Right renal pelvis (tissue), 4 donors: ENCODE measurements at regions not wholly inside any gene's neighbourhood (a gene's known extent, or its start where the extent isn't known, plus 50 kb on each side); places are given as distances from the start of the nearest gene placed in this dataset.

Source experiments
- DNase-seq, 4 donors: peaks; one replicate each; pipeline ENCODE4 v3.0.0-alpha.2; 2013; ENCODE audit warnings: low read depth in 4 of 4, low spot score in 3 of 4, missing footprints in 1 of 4

DNA sequence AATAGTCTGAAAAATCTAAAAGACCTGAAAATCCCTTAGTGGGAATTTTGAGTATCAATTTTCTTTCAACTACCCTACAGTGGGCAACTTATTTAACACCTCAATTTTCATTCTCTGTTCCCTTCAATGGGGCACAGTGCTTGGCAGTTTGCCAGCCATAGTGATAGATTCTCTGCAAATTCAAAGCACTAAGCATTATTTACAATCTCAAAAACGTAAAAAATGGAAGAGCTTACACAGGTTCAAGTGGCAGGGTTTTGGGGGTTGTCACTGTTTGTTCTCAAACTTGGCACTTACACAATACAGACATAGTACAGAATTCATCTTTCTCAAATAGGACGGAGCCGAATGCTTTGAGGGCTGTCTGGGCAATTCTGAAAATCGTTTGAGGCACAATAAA lies 515.0 kb downstream of the EFNA5 start:
- DNase-seq: no peak

DNA sequence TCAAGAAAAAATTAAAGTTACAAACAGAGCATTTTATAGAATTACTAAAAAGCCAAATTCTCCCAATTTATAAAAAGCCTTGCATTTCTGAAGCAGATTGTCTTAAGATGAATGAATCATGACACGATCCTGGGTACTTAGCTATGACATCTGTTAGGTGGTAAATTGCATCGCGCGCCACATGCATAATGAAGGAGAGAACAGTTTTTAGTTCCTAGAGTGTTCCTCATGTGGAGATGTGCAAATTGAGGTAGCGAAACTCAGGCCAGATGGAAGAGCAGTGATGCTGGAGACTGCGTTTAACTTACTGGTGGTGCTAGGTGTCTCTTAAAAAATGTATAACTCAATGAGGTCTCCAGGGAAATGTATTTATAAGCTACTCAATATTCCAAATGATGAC lies 516.1 kb downstream of the EFNA5 start:
- DNase-seq: no peak

DNA sequence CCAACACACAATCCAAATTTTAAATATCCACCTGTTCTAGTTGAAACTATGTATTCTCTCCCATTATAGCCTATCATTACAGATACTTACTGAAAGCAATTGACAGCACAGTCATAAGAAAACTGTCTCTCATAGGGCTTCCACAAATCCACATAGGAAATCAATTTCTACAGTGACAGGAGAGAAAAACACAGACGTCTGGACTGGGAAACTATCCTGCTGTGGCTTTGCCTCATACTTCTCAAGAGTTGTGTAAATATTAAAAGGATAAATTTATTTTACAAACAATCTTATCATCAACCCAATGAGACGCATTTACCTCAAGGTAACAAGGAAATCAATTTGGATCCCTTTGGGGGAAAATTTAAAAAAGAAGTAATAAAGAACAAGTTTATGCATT lies 517.5 kb downstream of the EFNA5 start:
- DNase-seq: no peak

DNA sequence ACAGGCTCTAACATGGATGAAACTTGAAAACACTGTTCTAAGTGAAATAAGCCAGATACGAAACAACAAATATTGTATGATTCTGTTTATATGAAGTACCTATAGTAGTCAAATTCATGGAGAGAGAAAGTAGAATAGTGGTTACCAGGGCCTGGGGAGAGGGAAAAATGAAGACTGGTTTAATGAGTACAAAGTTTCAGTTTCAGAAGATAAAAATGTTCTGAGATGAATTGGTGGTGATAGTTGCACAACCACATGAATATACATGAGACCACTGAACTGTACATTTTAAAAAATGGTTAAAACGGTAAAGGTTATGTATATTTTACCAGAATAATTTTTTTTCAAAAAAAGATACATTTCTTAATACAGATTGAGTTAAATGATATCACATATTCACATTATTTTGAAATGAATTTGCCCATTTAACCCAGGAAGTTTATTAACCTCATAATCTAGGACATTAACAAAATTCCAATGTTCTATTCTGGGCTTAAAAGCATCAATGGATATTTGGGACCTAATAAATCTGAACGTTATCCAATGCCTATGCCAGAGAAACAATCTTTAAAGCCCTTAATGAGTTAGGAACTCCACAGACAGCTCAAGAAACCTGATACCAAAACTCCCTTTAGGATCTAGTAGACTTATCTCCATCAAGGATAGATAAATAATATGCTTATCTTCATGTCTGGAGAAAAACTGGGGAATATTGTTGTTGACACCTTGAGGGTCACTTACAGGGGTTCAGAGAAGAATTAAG lies 521.3 kb downstream of the EFNA5 start:
- DNase-seq: no peak

DNA sequence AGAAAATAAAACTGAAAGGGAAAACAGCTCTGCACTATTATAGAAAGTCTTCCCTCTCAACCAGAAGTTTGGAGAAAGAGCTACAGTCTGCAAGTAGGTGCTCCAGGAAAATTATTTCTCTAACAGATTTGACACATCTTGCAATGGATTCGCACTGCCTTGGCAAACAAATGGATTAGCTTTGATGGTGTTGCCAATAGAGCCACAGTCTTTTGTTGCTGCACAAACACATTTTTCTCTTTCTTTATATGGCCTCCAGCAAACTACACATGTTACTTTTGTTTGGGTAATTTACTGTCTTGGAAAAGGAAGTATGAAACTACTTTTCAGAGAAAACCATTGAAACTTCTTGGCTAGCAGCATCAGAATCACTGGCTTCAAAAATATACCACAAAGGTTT lies 523.1 kb downstream of the EFNA5 start:
- no peak for DNase-seq

DNA sequence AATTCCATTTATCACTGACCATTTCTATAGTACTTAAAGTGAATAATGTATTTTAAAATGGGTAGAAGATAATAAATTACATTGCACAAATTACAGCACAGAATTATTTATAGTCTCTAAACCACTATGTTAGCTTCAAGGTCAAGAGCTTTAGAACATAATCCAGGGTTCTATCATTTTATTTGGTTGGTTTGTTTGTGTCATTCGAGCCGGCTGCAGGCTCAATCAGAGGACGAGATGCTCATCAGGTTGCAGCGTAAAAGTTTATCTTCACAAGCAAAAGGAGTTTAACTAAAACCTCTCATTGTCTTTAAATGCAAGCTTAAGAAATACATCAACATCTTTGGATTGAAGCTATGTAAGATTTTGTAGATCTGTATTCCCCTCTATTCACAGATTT lies 523.8 kb downstream of the EFNA5 start:
- DNase-seq: peak in 1 of 4 donors; percentile 12

DNA sequence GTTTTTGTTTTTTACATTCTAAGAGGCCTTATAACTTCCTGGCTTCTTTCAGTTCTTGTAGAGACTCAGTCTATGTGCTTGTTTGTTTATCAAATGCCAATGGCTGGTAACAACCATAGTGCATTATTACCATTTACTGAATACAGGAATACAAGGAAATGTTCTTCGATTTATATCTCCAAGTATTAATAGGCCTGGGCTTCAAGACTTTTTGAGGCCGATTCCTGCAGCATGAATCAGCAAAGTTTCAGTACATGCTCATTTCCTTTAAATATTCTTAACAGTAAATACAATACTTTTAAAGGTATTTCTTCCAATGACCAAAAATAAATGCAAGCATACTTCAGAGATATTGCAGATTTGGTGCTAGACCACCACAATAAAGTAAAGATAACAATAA lies 535.3 kb downstream of the EFNA5 start:
- no peak for DNase-seq

DNA sequence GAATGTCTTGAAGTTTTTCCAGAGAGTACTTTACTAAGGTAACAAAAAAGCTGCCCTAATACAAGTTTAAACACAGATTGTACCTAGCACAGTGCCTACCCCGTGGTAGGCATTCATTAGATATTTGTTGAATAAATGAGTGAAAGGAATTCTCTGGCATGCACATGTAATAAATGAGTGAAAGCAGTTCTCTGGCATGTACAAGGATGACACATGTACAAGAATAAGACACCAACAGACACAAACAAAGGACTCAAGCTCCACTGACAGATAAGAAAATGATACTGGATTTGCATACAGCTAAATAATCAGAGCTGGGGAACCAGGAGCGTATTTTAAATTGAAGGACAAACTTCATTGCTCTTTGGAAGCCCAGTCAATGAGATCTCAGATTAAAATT lies 535.8 kb downstream of the EFNA5 start:
- no peak for DNase-seq

DNA sequence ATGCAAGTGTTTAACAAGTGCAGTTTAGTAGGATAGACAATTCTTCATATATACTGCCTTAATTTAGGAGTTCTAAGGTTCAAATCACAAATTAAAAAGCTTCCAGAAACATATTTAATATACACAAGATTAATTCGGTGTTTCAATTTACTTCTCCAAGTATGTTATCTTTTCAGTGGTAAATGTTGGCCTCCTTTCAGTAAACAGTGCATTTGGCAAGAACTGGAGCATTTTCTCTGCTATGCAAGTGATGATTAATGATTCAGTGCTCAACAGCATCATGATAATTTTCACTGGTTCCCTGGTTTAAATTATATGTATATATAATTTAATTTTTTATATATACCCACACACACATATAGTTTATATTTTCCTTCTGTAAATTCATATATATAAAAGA lies 541.7 kb downstream of the EFNA5 start:
- no peak for DNase-seq

DNA sequence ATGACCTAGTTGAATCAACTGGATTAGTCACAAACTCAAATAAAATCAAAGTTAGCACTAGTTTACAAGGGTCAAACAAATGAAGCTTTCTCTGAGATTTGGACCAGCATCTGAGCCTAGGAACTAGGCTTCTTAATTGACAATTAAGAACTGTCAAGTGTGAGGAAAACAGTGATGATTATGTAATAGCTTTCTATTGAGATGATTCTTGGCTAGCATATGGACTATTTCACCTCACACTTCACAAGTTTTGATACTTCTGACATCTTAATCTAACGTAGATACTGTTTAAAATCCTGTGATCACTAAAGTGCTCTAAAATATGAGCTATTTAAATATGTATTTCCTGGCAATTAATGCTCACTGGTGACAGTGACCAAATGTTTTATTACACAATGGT lies 542.9 kb downstream of the EFNA5 start:
- no peak for DNase-seq

DNA sequence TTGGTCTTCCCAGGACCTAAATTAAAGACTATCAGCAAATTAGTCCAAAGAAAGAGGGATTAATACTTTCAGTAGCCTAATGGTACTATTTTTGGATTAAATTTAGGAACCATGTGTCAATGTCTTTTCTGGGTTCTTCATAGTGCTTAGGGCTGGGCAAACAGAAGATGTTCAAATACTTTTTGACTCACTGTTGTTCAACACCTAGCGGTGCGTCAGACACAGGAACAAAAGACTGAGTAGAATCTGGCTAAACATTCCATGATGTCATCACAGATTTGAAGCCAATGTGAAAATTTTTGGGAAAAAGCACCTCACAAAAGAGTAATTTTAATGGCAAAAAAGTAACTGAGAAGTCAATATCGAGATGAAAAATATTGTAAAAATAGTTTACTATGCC lies 544.4 kb downstream of the EFNA5 start:
- DNase-seq: no peak

DNA sequence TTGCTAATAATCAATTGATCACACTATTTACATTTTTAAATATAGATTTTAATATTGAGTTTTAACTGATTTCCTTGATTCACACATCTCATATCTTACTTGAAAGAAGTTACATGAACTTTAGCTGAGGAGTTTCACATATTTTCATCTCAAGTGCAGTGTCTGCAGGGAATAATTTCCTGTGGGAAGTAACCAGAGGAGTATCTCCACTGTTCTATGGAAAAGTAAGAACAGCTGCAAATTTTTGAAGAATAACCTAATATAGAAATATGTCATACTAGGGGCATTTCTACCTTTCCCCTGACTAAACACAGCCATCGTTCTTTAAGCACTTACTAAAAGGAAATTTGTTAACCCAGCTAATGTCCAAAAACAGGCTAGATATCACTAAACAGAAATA lies 546.4 kb downstream of the EFNA5 start:
- DNase-seq: no peak

DNA sequence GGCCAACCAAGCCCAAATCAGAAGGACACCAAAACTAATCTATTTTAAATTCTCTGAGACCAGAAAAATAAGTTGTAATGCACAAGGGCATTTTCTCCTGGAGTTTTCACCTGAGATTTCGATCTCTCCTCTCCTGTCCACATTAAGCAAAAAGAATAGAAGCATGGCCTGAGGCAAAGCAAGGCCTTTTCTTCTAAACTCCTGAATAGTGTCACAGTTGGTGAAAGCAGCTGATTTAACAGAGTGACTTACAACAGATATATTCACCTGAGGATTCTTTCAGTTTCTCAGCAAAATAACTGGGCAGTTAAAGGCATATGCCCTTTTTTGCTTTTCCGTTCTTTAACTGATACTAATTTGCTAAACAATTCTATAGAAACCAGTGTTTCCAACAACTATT lies 547.7 kb downstream of the EFNA5 start:
- DNase-seq: no peak

DNA sequence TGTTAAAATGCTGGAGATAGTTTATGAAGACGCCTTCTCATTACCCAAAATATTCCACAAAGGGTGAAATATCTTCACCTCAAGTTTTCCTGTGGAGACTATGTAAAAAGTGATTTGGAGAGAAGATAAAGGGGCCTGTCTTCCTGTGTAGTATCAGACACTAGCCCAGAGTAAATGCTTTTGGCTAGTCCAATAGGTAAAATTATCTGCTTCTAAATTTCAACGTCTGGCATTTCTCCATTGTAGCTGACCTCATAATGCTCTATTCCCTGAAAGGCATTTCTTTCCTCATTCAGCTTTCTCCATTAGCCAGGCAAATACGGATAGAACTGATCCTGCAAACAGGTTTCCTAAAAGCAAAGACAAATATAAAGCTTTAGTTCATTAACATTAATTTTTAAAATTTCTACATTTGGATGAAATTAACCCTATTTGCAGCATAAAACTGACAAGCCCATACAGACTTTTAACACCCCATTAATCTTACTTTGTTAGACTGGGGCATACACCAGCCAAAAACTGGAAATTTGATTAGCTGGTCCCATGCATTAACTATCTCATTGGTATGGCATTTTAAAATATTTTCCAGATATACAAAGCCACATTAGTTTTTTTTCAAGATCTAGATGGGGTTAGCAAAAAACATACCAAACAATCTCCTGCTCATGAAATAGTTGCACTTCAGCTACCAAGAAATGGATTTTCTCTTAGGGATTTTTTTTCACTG lies 548.8 kb downstream of the EFNA5 start:
- no peak for DNase-seq

DNA sequence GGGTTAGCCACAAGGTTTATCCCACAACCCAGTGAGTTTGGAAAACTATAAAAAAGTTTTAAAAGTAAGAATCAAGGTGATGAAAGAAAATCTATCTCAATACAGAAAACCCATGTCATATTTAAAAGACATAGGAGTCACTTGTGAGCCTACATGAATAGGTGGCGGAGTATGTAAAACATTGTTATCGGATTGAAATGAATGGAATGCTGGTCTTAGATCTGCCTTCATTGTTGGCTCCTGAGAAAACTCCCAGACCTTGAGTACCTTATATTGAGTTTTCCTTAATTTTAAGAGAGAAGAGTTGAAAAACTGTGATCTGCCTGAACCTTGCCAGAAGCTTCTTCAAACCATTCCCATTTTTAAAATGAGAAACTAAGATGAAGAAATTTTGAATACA lies 551.1 kb downstream of the EFNA5 start:
- no peak for DNase-seq

DNA sequence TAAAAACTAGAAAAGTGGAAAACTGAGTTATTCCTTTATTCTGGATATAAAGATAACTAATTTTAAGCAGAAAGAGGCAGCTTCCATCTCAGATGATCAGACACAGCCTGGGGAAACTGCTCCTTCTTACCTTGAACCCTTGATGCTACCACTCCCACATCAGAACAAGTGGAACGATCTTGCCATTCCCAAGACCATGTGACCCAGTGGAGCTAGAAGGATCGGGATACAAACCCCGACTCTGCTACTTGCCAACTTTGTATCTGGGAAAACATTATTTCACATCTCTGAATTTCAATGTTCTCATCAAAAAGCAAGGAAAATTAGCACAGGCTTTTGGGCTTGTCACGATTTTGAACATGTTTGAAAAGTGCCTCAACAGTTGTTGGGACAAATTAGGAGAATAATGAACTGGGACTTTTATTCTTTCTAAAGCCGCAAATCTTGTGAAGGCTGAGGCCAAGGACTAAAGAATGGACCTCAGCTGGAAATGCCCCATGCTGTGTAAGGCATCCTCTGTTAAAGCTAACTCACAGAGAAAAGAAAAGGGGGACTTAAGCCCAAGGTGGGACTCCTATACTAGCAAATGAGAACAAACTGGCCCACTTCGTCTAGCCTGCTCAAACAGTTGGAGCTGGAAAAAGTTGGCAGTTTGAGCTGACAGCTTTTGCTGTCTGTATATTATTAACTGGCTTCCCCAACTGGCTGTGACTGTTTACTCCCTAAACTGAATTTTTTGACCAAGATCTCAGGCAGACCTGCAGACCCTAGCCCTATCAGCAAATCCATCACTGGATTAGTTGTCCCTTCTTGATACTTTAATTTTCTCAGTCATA lies 552.3 kb downstream of the EFNA5 start:
- no peak for DNase-seq

DNA sequence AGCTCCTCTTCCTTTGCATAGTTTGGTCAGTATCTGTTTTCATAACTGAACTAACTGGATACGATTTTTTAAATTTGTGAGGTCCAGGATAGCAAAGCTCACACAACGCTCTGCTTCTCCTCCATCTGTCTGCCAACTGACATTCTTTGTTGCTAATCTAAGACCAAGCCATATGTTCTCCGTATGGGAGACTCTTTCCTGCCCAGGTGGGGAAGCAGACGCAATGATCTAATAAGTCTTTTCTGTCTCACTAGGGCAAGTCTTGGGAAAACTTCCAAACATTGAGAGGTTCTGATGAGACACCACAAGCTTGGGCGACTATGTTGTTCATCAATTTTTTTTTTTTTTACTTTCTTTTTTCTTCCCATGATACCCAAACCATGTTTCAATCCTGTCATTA lies 558.5 kb downstream of the EFNA5 start:
- DNase-seq: no peak

DNA sequence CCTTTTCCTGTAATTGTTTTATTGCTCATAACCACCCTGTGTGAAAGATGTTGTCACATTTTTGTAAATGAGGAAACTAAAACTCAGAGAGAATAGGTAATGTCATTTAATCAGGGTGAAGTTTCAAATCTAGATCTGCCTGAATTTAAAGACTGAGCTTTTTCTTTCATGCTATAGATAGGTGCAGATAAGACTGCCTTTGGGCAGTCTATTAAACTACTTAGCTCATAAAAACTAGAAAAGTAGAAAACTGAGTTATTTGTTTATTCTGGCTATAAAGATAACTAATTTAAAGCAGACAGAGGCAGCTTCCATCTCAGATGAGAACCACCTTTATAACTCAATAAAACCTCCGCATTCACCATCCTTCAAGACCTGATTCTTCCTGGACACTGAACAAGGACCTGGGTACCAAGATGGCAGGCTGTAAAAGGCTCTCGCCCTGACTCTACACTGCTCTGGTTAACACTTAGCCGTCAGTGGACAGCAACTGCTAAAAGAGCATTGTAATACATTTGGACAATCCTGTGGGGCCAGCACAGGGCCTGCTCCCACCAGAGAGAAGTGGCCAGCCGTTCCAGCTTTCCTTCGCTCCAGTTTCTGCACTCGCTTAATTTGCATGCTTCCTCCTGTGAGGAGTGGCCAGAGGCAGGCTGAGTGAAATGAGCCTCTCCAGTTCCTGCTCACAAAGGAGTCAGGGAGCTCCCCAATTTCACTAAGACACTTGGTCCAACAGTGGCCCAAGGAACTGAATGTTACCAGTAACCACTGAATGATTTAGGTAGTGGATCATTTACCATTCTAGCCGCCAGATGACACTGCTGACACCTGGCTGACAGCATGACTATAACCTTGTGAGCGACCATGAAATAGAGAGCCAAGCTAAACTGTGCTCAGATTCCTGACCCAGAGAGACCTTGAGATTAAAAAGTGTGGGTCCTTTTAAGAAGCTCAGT lies 566.4 kb downstream of the EFNA5 start:
- DNase-seq: peak; percentile 37 to 74 (median 46)

DNA sequence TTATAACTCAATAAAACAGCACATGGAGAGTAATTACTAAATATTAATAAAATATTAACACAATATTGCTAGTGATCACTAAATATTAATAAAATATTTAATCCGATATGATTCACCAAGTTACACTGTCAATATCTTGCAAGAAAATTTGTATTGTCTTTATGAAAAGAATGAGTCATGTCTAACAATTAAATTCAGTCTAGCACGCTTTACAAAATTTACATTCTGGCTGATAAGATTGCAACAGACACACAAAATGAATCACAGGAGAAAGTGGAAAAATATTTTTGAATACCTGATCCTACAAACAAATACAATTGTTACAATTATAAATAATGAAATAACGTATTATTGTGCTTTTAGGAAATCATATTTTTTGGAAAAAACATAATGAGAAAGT lies 567.2 kb downstream of the EFNA5 start:
- no peak for DNase-seq

DNA sequence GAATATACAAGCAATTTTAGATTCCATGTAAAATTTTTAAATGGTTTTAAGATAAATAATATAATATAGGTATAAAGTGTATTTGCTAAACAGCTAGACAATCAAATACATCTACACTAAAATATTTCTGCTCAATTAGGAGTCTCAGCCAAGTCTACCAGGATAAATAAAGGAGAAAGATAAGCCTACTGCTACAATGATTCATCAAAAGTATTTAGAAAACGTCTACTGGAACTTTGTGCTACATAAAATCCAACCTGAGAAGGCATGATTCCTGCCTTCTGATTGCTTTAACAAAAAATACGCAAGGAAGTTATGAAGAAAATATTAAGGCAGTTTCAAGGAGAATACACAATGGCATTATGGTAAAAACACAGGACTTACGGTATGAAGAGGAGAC lies 570.6 kb downstream of the EFNA5 start:
- DNase-seq: no peak
